Pancreas (tissue), 10 donors: ENCODE measurements at regions not wholly inside any gene's neighbourhood (a gene's known extent, or its start where the extent isn't known, plus 50 kb on each side); places are given as distances from the start of the nearest gene placed in this dataset.
A peak's percentile ranks its signal among the peaks of the same experiment; 100 is the strongest.

Experiments used
- ATAC-seq, 4 donors: fragments of 200-7000 bp; cut with Tn5 transposase; one replicate each; pipeline versions ENCODE4 v1.8.0 to v1.9.1; 2020; ENCODE audit warnings: mild to moderate bottlenecking in 4 of 4, moderate library complexity in 4 of 4
- DNase-seq, 6 donors: peaks; one replicate each; pipeline ENCODE4 v3.0.0-alpha.2; 2020
- FAIRE-seq: peaks from 2 replicates; lab custom pipeline; 2012; peaks lifted over from hg19 to GRCh38; lab: Jason Lieb, UNC
- H3K27ac ChIP-seq, 4 donors: fragments of 200-600 bp; sonication (generic); 1 replicate in 3 of 4; 2 replicates in 1 of 4; pipeline versions ENCODE4 v1.5.0 to v1.8.0; 2020
- H3K27me3 ChIP-seq, 4 donors: fragments of 200-600 bp; one replicate each; pipeline ENCODE4 v1.8.0; 2021
- H3K36me3 ChIP-seq, 3 donors: fragments of 200-600 bp; sonication (generic) in 1 of 3; one replicate each; pipeline versions ENCODE4 v1.5.0 to v1.8.0; 2020 to 2021
- H3K4me1 ChIP-seq, 3 donors: fragments of 200-600 bp; one replicate each; pipeline ENCODE4 v1.8.0; 2021
- H3K4me3 ChIP-seq, 4 donors: fragments of 200-600 bp; sonication (generic) in 2 of 4; one replicate each; pipeline versions ENCODE4 v1.5.0 to v1.8.0; 2020 to 2021
- H3K9me3 ChIP-seq, 4 donors: fragments of 200-600 bp; one replicate each; pipeline ENCODE4 v1.8.0; 2021
- WGBS, 2 donors: extraction: QIAGEN DNeasy Blood & Tissue Kit; methylation state at CpG; one replicate each; pipeline ENCODE4 v1.1.7; 2013; 5-methylcytosine and 5-hydroxymethylcytosine counted together
- intact Hi-C, 3 donors: fragments of 100-400 bp; cut with DNase I; formaldehyde crosslinking; loops; one replicate each; pipeline versions ENCODE4 v1.11.1 to v1.14.2; 2022
- TF ChIP-seq, protein P1 (sequence below), 4 donors: fragments of 200-600 bp; sonication (generic) in 3 of 4; IDR thresholded peaks; one replicate each; pipeline versions ENCODE4 v1.5.0 to v1.8.0; 2021; ENCODE audit warnings: antibody characterized with exemption in 4 of 4
- donor health status: healthy with polysubstance abuse.
- donor health status: DM: no; HTN: no; CAD: no; lungs with moderate emphysema.
- donor health status: DM: no; HTN: no; CAD: no.
- donor health status: control.
- donor health status: control.
- donor health status: Bipolar disorder and iron deficiency.
- donor health status: DM: yes; HTN: yes; CAD: no.
- donor health status: DM: no; HTN: no; CAD: no.
- donor health status: DM: no; HTN: no; CAD: no.
- donor health status: DM: yes; HTN: yes; CAD: no.

DNA sequence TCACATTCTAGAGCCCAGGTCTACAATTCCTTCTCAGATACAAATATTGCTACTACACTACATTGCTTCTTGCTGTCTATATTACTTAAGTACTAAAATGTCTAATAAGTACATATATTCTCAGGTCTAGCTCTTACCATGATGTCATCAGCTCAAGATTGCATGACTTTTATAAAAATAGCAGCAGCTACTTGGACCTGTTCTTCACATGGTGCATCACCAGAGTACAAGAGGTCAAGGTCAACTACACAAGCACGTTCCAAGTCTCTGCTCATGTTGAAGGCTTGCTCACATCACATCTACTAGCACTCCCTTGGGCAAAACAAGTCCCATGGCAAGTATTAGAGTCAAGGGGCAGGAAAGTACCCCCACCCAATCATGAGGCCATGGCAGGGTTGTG, 465.6 kb downstream of the MED13L start:
- no peak for ATAC-seq
- Histone ChIP-seq H3K4me1 (no peaks in the 10 kb centered on the region), H3K36me3 (no peaks in the 10 kb centered on the region), H3K27ac (no peak overlapping the region), H3K9me3 (no peaks in the 10 kb centered on the region), H3K4me3 (no peak overlapping the region), H3K27me3 (peaks cover 0 to 3% (median 0%) of the 10 kb centered on the region in 4 donors)
- TF ChIP-seq, protein P1, sequence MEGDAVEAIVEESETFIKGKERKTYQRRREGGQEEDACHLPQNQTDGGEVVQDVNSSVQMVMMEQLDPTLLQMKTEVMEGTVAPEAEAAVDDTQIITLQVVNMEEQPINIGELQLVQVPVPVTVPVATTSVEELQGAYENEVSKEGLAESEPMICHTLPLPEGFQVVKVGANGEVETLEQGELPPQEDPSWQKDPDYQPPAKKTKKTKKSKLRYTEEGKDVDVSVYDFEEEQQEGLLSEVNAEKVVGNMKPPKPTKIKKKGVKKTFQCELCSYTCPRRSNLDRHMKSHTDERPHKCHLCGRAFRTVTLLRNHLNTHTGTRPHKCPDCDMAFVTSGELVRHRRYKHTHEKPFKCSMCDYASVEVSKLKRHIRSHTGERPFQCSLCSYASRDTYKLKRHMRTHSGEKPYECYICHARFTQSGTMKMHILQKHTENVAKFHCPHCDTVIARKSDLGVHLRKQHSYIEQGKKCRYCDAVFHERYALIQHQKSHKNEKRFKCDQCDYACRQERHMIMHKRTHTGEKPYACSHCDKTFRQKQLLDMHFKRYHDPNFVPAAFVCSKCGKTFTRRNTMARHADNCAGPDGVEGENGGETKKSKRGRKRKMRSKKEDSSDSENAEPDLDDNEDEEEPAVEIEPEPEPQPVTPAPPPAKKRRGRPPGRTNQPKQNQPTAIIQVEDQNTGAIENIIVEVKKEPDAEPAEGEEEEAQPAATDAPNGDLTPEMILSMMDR (IDR thresholded peaks at IDR 0.05), result no peak
- no peak for FAIRE-seq
- DNase-seq, result no peak
- WGBS, 2 donors, result 12 to 25% methylated on average over 1 of the region's 1 CpG
- intact Hi-C loops, result no loop called here

DNA sequence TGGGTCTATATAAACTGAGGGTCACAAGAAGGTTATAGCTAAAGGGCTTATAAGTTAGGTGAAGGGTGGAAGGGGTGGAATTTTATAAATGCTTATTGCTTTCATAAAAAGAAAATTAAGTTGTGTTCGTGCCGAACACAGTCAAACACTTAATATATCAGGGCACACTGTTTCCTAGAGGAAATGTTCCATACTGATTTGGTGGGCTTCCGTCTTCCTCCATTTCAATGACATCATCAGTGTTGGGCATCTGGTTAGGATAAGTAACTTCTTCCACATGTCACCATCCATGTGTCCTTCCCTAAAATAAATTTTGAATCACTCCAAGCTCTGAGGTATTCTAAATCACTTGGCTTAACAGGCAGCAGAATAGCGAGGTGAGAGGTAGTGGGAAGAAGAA, 466.4 kb downstream of the MED13L start:
- Histone ChIP-seq H3K27ac (no peak overlapping the region), H3K4me1 (no peaks in the 10 kb centered on the region), H3K4me3 (no peak overlapping the region), H3K9me3 (no peaks in the 10 kb centered on the region), H3K27me3 (peaks cover 0 to 3% (median 0%) of the 10 kb centered on the region in 4 donors), H3K36me3 (no peaks in the 10 kb centered on the region)
- intact Hi-C loops, result no loop called here
- WGBS, 2 donors, result 63 to 71% methylated on average over 4 of the region's 4 CpGs
- FAIRE-seq, result no peak
- TF ChIP-seq, protein P1 (IDR thresholded peaks at IDR 0.05), result no peak
- DNase-seq, result no peak
- no peak for ATAC-seq

DNA sequence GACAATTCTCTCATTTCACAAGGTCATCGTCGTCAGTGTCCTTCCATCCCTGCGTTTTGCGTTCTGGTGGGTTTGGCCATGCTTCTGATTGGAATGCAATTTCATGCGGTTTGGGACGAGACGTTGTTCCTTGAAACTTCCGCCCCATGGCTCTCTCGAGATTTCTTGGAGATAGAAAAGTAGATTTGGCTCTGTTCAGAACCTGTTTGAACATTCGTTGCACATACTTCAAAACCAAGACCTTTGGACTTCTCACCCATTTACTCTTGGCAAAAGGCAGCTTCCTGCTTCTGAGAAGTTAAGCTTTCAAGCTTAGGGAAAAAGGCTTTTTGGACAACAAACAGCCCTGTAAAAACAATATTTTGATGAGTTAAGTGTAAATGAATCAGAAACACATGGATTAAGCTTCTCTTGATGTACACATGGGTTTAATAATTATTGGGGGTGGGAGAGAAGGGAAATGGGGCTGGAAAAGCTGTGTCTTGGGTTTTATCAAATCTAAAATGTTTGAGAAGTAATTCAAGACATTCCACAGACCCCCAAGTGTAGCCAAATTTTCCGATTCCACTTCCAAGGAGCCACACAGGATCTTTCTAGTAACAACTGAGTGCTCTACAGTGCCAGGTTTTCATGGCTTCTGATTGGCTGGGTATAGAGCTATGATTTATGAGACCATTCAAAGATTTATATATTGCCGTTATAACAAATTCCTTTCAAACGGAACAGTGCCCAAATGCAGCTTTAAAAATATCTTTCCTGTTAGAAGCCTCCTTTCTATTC, 467.2 kb downstream of the MED13L start:
- H3K4me3 ChIP-seq, result no peak overlapping the region
- TF ChIP-seq, protein P1 (IDR thresholded peaks at IDR 0.05), result no peak
- no peaks in the 10 kb centered on the region for H3K36me3 ChIP-seq
- no peak overlapping the region for H3K27ac ChIP-seq
- DNase-seq (no peak), FAIRE-seq (no peak), ATAC-seq (peak in 1 of 4 donors; percentile 34)
- H3K4me1 ChIP-seq, result no peaks in the 10 kb centered on the region
- H3K27me3 ChIP-seq, result peaks cover 0 to 3% (median 0%) of the 10 kb centered on the region in 4 donors
- intact Hi-C loops, result no loop called here
- 49 to 57% methylated on average over 13 of the region's 13 CpGs for WGBS, 2 donors
- H3K9me3 ChIP-seq, result no peaks in the 10 kb centered on the region

DNA sequence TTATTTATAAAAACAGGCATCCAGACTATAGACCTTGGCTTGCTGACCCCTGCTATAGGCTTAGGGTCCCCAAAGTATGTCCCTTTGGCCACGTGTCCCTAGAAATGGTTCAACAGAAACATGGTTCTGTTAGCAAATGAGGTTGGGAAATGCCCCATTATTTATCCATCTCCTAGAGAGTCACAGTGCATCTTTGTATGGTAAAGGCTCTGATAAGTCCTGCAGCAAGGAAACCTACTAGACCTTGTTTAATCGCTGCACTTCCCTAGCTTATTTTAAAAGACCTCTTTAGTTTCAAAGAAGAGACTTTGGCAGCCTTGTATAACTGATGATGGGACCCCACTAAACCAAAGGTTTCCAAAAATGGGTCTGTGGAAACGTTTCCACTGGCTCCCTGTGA, 471.5 kb downstream of the MED13L start:
- intact Hi-C loops, result no loop called here
- H3K36me3 ChIP-seq, result no peaks in the 10 kb centered on the region
- WGBS, 2 donors, result 53 to 56% methylated on average over 3 of the region's 3 CpGs
- FAIRE-seq (no peak), DNase-seq (no peak), ATAC-seq (no peak)
- no peak overlapping the region for H3K4me3 ChIP-seq
- H3K4me1 ChIP-seq, result no peaks in the 10 kb centered on the region
- no peak overlapping the region for H3K27ac ChIP-seq
- TF ChIP-seq, protein P1 (IDR thresholded peaks at IDR 0.05), result no peak
- H3K27me3 ChIP-seq, result no peaks in the 10 kb centered on the region
- H3K9me3 ChIP-seq, result no peaks in the 10 kb centered on the region

DNA sequence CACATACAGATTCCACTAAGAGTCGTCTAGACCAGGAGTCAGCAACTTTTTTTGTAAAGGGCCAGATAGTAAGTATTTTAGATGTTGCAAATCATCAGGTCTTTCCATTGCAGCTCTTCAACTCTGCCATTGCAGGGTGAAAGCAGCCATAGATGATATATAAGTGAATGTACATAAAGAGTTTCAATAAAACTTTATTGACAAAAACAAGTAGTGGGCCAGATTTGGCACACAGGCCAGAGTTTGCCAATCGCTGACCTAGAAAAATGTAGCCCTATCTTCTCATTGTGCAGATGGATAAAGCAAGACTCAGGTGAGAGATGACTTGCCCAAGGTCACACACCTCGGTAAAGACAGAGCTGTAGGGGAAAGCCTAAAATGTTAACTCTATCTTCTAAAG, 474.7 kb downstream of the MED13L start:
- no peaks in the 10 kb centered on the region for H3K9me3 ChIP-seq
- H3K4me3 ChIP-seq, result no peak overlapping the region
- ATAC-seq (no peak), FAIRE-seq (no peak), DNase-seq (no peak)
- H3K27ac ChIP-seq, result no peak overlapping the region
- 50 to 54% methylated on average over 3 of the region's 3 CpGs for WGBS, 2 donors
- no peaks in the 10 kb centered on the region for H3K4me1 ChIP-seq
- H3K27me3 ChIP-seq, result no peaks in the 10 kb centered on the region
- no peaks in the 10 kb centered on the region for H3K36me3 ChIP-seq
- TF ChIP-seq, protein P1 (IDR thresholded peaks at IDR 0.05), result no peak
- intact Hi-C loops, result no loop called here
